ENCODE measurements at regions not wholly inside any gene's neighbourhood (a gene's known extent, or its start where the extent isn't known, plus 50 kb on each side); places are given as distances from the start of the nearest gene placed in this dataset.

GRCh38 chr5:102596951-102597350 lies 98.2 kb upstream of the SLCO6A1 start (continued):
- TF ChIP-seq ZBTB4 (CRISPR knock-in tag; IDR thresholded peaks at IDR 0.05) (no peak), ZBED1 (IDR thresholded peaks at IDR 0.05; ENCODE audit: borderline replicate concordance) (no peak), MTA2 (IDR thresholded peaks at IDR 0.05; ENCODE audit: low read depth) (no peak)
- TF ChIP-seq, protein P1, sequence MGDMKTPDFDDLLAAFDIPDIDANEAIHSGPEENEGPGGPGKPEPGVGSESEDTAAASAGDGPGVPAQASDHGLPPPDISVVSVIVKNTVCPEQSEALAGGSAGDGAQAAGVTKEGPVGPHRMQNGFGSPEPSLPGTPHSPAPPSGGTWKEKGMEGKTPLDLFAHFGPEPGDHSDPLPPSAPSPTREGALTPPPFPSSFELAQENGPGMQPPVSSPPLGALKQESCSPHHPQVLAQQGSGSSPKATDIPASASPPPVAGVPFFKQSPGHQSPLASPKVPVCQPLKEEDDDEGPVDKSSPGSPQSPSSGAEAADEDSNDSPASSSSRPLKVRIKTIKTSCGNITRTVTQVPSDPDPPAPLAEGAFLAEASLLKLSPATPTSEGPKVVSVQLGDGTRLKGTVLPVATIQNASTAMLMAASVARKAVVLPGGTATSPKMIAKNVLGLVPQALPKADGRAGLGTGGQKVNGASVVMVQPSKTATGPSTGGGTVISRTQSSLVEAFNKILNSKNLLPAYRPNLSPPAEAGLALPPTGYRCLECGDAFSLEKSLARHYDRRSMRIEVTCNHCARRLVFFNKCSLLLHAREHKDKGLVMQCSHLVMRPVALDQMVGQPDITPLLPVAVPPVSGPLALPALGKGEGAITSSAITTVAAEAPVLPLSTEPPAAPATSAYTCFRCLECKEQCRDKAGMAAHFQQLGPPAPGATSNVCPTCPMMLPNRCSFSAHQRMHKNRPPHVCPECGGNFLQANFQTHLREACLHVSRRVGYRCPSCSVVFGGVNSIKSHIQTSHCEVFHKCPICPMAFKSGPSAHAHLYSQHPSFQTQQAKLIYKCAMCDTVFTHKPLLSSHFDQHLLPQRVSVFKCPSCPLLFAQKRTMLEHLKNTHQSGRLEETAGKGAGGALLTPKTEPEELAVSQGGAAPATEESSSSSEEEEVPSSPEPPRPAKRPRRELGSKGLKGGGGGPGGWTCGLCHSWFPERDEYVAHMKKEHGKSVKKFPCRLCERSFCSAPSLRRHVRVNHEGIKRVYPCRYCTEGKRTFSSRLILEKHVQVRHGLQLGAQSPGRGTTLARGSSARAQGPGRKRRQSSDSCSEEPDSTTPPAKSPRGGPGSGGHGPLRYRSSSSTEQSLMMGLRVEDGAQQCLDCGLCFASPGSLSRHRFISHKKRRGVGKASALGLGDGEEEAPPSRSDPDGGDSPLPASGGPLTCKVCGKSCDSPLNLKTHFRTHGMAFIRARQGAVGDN (IDR thresholded peaks at IDR 0.05), result no peak

- TF ChIP-seq SIX5 (IDR thresholded peaks at IDR 0.05; ENCODE audit: low read depth, low read length, severe bottlenecking), result no peak
- no peak overlapping the region for H3K4me3 ChIP-seq
- ChIA-PET POLR2A (no interaction called here), RAD21 (ENCODE audit: unreplicated experiment) (no interaction called here), SMC1A (ENCODE audit: uncharacterized antibody, unreplicated experiment) (no interaction called here), CTCF (no interaction called here)
- no peaks in the 10 kb centered on the region for H4K20me1 ChIP-seq (ENCODE audit: control insufficient read depth, insufficient read depth)
- H3K9ac ChIP-seq (ENCODE audit: control insufficient read depth, insufficient read depth, low read length), result no peak overlapping the region
- H3K27ac ChIP-seq (ENCODE audit: control insufficient read depth, insufficient read depth), result no peak overlapping the region
- no peaks in the 10 kb centered on the region for H3K27me3 ChIP-seq (replicated peaks in 1 of 2; ENCODE audit: control insufficient read depth in 2 of 2, insufficient read depth in 2 of 2, low read length in 1 of 2)
- no peaks in the 10 kb centered on the region; the same call in 2 of the 3 replicates for H3K9me3 ChIP-seq (replicated peaks; ENCODE audit: control insufficient read depth, insufficient read depth, low read length)
- no peaks in the 10 kb centered on the region for H3K36me3 ChIP-seq (ENCODE audit: control insufficient read depth in 2 of 2, insufficient read depth in 2 of 2, low read length in 1 of 2)
- 64% methylated on average over 2 of the region's 2 CpGs for WGBS (ENCODE audit: insufficient coverage, insufficient replicate concordance, low lambda C conversion rate, missing lambda C conversion rate)
- H3K4me2 ChIP-seq (ENCODE audit: control insufficient read depth, insufficient read depth), result no peak overlapping the region
- no TSS peak for BruUV-seq (replicated peaks)
- no peaks in the 10 kb centered on the region for H3K4me1 ChIP-seq (ENCODE audit: control insufficient read depth, insufficient read depth, low read length)
- H3K79me2 ChIP-seq (ENCODE audit: control insufficient read depth, insufficient read depth, low read length), result no peaks in the 10 kb centered on the region
- in situ Hi-C loops (cut with MboI) (no loop called here), intact Hi-C loops (cut with micrococcal nuclease; ENCODE audit: unreplicated experiment) (no loop called here)
- H2AFZ ChIP-seq (ENCODE audit: control insufficient read depth, low read depth, low read length), result no peak overlapping the region
- FAIRE-seq (no peak), DNase-seq (ENCODE audit: low read depth, low spot score) (no peak), ATAC-seq (no peak)
Observed at GRCh38 chr5:102599289-102599688, 100.5 kb upstream of the SLCO6A1 start.

Data from GM12878 (cell line).